Liver (tissue), 8 donors: ENCODE measurements at regions not wholly inside any gene's neighbourhood (a gene's known extent, or its start where the extent isn't known, plus 50 kb on each side); places are given as distances from the start of the nearest gene placed in this dataset.

Source experiments
- DNase-seq: peaks from one replicate; pipeline ENCODE4 v3.0.0-alpha.2; 2017; ENCODE audit warnings: low spot score
- H3K27ac ChIP-seq, 2 donors: one replicate each; pipeline ENCODE4 v1.7.0; 2013; ENCODE audit warnings: inconsistent platforms in 2 of 2, low read length in 2 of 2, control low read depth in 1 of 2, low read depth in 1 of 2, mild to moderate bottlenecking in 1 of 2
- H3K27me3 ChIP-seq, 4 donors: one replicate each; pipeline versions ENCODE4 v1.6.1 to v1.7.0; 2013; ENCODE audit warnings: low read length in 3 of 4, inconsistent platforms in 1 of 4, mild to moderate bottlenecking in 1 of 4, moderate library complexity in 1 of 4; ENCODE audit not compliant: control insufficient read depth in 4 of 4, insufficient read depth in 4 of 4
- H3K36me3 ChIP-seq, 4 donors: one replicate each; pipeline versions ENCODE4 v1.6.1 to v1.7.0; 2013; ENCODE audit warnings: low read length in 3 of 4, mild to moderate bottlenecking in 3 of 4, low read depth in 1 of 4, moderate library complexity in 1 of 4; ENCODE audit not compliant: control insufficient read depth in 4 of 4, insufficient read depth in 3 of 4
- H3K4me1 ChIP-seq, 4 donors: one replicate each; pipeline versions ENCODE4 v1.6.1 to v1.7.0; 2013; ENCODE audit warnings: low read length in 3 of 4, mild to moderate bottlenecking in 3 of 4, moderate library complexity in 1 of 4; ENCODE audit not compliant: control insufficient read depth in 4 of 4, insufficient read depth in 4 of 4
- H3K4me3 ChIP-seq, 3 donors: one replicate each; pipeline versions ENCODE4 v1.6.1 to v1.7.0; 2013; ENCODE audit warnings: low read length in 3 of 3, control low read depth in 1 of 3, low read depth in 1 of 3, mild to moderate bottlenecking in 1 of 3
- H3K9ac ChIP-seq, 2 donors: one replicate each; pipeline ENCODE4 v1.7.0; 2013; ENCODE audit warnings: low read length in 2 of 2, mild to moderate bottlenecking in 2 of 2, moderate library complexity in 2 of 2, control low read depth in 1 of 2, low read depth in 1 of 2
- H3K9me3 ChIP-seq, 4 donors: one replicate each; pipeline versions ENCODE4 v1.6.1 to v1.7.0; 2013; ENCODE audit warnings: low read length in 3 of 4; ENCODE audit not compliant: control insufficient read depth in 4 of 4
- FOXA1 ChIP-seq: IDR thresholded peaks from 2 replicates; pipeline ENCODE4 v1.6.1; 2016; ENCODE audit warnings: antibody characterized with exemption
- FOXA2 ChIP-seq: IDR thresholded peaks from 2 replicates; pipeline ENCODE4 v1.6.1; 2016; ENCODE audit warnings: antibody characterized with exemption
- GABPA ChIP-seq, 2 donors: IDR thresholded peaks in 1 of 2; conservative IDR thresholded peaks in 1 of 2; 2 replicates each; pipeline ENCODE4 v1.6.1; 2016; ENCODE audit warnings: antibody characterized with exemption in 2 of 2, mild to moderate bottlenecking in 1 of 2, moderate library complexity in 1 of 2
- HNF4A ChIP-seq, 2 donors: conservative IDR thresholded peaks; 2 replicates each; pipeline ENCODE4 v1.6.1; 2016; ENCODE audit warnings: antibody characterized with exemption in 2 of 2, mild to moderate bottlenecking in 2 of 2
- HNF4G ChIP-seq: IDR thresholded peaks from 2 replicates; pipeline ENCODE4 v1.6.1; 2016; ENCODE audit warnings: antibody characterized with exemption
- JUND ChIP-seq, 2 donors: IDR thresholded peaks; 2 replicates each; pipeline ENCODE4 v1.6.1; 2016; ENCODE audit warnings: antibody characterized with exemption in 2 of 2
- NR2F2 ChIP-seq: IDR thresholded peaks from 2 replicates; pipeline ENCODE4 v1.6.1; 2016; ENCODE audit warnings: antibody characterized with exemption
- RAD21 ChIP-seq, 2 donors: IDR thresholded peaks; 2 replicates each; pipeline ENCODE4 v1.6.1; 2016; ENCODE audit warnings: antibody characterized with exemption in 2 of 2, mild to moderate bottlenecking in 2 of 2
- RXRA ChIP-seq, 2 donors: IDR thresholded peaks; 2 replicates each; pipeline ENCODE4 v1.6.1; 2017 to 2018; ENCODE audit warnings: antibody characterized with exemption in 2 of 2, mild to moderate bottlenecking in 1 of 2
- SP1 ChIP-seq: IDR thresholded peaks from 2 replicates; pipeline ENCODE4 v1.6.1; 2018; ENCODE audit warnings: antibody characterized with exemption, mild to moderate bottlenecking
- YY1 ChIP-seq: IDR thresholded peaks from 2 replicates; pipeline ENCODE4 v1.6.1; 2016; ENCODE audit warnings: antibody characterized with exemption, mild to moderate bottlenecking
- WGBS: extraction: QIAGEN DNeasy Blood & Tissue Kit; methylation state at CpG from one replicate; pipeline ENCODE4 v1.1.7; 2013; 5-methylcytosine and 5-hydroxymethylcytosine counted together
- TF ChIP-seq, protein P1 (sequence below): IDR thresholded peaks from 2 replicates; pipeline ENCODE4 v1.6.1; 2016; ENCODE audit warnings: antibody characterized with exemption
- TF ChIP-seq, protein P2 (sequence below): fragments of 150-350 bp; IDR thresholded peaks from 2 replicates; pipeline ENCODE4 v1.5.1; 2017; ENCODE audit warnings: improper control_type of control experiment, low read depth, low read length; ENCODE audit not compliant: missing input control
- TF ChIP-seq, protein P3 (sequence below): IDR thresholded peaks from 2 replicates; pipeline ENCODE4 v1.6.1; 2016; ENCODE audit warnings: antibody characterized with exemption, mild to moderate bottlenecking
- TF ChIP-seq, protein P4 (sequence below): IDR thresholded peaks from 2 replicates; pipeline ENCODE4 v1.6.1; 2016; ENCODE audit warnings: antibody characterized with exemption
- TF ChIP-seq, protein P5 (sequence below): IDR thresholded peaks from 2 replicates; pipeline ENCODE4 v1.6.1; 2016; ENCODE audit warnings: antibody characterized with exemption
- donor health status: healthy.
- donor health status: healthy.
- donor health status: healthy.
- donor health status: healthy.
- donor health status: healthy.

DNA sequence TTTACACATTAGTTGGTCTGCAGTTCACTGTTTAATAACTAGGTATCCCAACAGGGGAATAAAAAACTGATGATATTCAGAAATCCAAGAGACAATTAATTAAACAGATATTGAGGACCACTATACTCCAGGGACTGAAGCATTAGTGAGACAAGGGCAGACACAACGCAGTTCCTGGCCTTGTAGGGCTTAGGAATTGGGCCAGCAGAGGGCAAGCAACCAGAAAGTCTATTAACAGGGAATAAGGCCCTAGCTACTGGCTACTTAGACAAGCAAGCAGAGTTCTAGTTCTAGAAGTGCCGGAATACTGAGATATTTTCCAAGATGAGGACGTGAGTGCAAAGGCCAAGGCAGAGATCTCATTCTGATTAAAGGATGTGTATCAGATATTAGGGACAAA, 58.6 kb upstream of the ADGRA3 start (continued):
- TF ChIP-seq, protein P1, sequence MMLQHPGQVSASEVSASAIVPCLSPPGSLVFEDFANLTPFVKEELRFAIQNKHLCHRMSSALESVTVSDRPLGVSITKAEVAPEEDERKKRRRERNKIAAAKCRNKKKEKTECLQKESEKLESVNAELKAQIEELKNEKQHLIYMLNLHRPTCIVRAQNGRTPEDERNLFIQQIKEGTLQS, result no peak

DNA sequence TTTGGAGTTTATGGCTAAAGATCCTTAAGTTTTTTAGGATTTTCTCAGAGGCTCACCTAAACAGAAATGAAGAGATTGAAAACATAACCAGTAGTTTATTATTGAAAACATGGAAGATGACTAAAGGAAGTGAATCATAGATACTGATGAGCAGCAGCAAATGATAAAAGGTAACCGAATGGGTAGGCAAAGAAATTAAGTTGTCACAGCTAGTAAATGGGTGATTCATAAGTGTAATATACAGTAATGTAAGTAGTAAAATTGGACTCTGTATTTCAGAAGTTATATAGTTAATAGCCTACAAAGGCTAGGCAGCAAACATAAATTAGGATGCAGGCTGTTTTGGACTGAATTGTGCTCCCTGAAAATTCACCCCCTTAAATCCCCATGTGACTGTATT, 59.0 kb upstream of the ADGRA3 start:
- Histone ChIP-seq H3K27me3 (no peaks in the 10 kb centered on the region), H3K4me3 (no peak overlapping the region), H3K4me1 (peaks cover 0 to 2% (median 0%) of the 10 kb centered on the region in 4 donors), H3K27ac (no peak overlapping the region), H3K9me3 (peaks cover 0 to 4% (median 0%) of the 10 kb centered on the region in 4 donors), H3K36me3 (no peaks in the 10 kb centered on the region), H3K9ac (no peak overlapping the region)
- no peak for DNase-seq
- WGBS, result 80% methylated on average over 1 of the region's 1 CpG
- TF ChIP-seq NR2F2 (no peak), RXRA (IDR thresholded peaks at IDR 0.05) (no peak)

DNA sequence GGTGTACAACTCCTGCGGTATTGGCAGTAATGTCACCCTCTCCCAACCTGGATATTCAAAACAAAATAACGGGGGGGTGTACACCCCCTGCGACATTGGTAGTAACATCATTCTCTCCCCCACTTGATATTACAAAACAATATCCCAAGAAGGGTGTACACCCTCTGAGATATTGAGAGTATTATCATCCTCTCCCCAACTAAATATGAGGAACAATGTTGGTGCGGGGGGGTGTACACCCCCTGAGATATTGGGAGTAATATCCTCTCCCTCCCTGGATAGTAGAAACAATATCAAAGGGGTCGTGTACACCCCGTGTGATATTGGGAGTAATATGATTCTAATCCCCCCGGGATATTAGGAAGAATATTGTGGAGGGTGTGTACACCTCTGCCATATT, 71.4 kb upstream of the ADGRA3 start:
- Histone ChIP-seq H3K9ac (no peak overlapping the region), H3K4me1 (no peaks in the 10 kb centered on the region), H3K27me3 (no peaks in the 10 kb centered on the region), H3K9me3 (no peaks in the 10 kb centered on the region), H3K4me3 (no peak overlapping the region), H3K36me3 (no peaks in the 10 kb centered on the region), H3K27ac (no peak overlapping the region)
- no peak for DNase-seq
- 80% methylated on average over 7 of the region's 7 CpGs for WGBS
- TF ChIP-seq RXRA (IDR thresholded peaks at IDR 0.05) (no peak), YY1 (no peak), GABPA (IDR thresholded peaks at IDR 0.05 in 1 of 2, conservative IDR thresholded peaks at IDR 0.05 in 1 of 2) (no peak), SP1 (no peak), FOXA1 (no peak), HNF4A (conservative IDR thresholded peaks at IDR 0.05) (no peak), HNF4G (no peak), JUND (IDR thresholded peaks at IDR 0.05) (no peak), FOXA2 (no peak), NR2F2 (no peak), RAD21 (IDR thresholded peaks at IDR 0.05) (no peak)
- TF ChIP-seq, protein P2, sequence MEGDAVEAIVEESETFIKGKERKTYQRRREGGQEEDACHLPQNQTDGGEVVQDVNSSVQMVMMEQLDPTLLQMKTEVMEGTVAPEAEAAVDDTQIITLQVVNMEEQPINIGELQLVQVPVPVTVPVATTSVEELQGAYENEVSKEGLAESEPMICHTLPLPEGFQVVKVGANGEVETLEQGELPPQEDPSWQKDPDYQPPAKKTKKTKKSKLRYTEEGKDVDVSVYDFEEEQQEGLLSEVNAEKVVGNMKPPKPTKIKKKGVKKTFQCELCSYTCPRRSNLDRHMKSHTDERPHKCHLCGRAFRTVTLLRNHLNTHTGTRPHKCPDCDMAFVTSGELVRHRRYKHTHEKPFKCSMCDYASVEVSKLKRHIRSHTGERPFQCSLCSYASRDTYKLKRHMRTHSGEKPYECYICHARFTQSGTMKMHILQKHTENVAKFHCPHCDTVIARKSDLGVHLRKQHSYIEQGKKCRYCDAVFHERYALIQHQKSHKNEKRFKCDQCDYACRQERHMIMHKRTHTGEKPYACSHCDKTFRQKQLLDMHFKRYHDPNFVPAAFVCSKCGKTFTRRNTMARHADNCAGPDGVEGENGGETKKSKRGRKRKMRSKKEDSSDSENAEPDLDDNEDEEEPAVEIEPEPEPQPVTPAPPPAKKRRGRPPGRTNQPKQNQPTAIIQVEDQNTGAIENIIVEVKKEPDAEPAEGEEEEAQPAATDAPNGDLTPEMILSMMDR, result no peak
- TF ChIP-seq, protein P3, sequence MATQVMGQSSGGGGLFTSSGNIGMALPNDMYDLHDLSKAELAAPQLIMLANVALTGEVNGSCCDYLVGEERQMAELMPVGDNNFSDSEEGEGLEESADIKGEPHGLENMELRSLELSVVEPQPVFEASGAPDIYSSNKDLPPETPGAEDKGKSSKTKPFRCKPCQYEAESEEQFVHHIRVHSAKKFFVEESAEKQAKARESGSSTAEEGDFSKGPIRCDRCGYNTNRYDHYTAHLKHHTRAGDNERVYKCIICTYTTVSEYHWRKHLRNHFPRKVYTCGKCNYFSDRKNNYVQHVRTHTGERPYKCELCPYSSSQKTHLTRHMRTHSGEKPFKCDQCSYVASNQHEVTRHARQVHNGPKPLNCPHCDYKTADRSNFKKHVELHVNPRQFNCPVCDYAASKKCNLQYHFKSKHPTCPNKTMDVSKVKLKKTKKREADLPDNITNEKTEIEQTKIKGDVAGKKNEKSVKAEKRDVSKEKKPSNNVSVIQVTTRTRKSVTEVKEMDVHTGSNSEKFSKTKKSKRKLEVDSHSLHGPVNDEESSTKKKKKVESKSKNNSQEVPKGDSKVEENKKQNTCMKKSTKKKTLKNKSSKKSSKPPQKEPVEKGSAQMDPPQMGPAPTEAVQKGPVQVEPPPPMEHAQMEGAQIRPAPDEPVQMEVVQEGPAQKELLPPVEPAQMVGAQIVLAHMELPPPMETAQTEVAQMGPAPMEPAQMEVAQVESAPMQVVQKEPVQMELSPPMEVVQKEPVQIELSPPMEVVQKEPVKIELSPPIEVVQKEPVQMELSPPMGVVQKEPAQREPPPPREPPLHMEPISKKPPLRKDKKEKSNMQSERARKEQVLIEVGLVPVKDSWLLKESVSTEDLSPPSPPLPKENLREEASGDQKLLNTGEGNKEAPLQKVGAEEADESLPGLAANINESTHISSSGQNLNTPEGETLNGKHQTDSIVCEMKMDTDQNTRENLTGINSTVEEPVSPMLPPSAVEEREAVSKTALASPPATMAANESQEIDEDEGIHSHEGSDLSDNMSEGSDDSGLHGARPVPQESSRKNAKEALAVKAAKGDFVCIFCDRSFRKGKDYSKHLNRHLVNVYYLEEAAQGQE, result no peak
- TF ChIP-seq, protein P1, result no peak
- TF ChIP-seq, protein P4, sequence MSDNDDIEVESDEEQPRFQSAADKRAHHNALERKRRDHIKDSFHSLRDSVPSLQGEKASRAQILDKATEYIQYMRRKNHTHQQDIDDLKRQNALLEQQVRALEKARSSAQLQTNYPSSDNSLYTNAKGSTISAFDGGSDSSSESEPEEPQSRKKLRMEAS, result no peak
- TF ChIP-seq, protein P5, sequence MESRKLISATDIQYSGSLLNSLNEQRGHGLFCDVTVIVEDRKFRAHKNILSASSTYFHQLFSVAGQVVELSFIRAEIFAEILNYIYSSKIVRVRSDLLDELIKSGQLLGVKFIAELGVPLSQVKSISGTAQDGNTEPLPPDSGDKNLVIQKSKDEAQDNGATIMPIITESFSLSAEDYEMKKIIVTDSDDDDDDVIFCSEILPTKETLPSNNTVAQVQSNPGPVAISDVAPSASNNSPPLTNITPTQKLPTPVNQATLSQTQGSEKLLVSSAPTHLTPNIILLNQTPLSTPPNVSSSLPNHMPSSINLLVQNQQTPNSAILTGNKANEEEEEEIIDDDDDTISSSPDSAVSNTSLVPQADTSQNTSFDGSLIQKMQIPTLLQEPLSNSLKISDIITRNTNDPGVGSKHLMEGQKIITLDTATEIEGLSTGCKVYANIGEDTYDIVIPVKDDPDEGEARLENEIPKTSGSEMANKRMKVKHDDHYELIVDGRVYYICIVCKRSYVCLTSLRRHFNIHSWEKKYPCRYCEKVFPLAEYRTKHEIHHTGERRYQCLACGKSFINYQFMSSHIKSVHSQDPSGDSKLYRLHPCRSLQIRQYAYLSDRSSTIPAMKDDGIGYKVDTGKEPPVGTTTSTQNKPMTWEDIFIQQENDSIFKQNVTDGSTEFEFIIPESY, result no peak
